Lower lobe of right lung (tissue), 2 donors: ENCODE measurements at regions not wholly inside any gene's neighbourhood (a gene's known extent, or its start where the extent isn't known, plus 50 kb on each side); places are given as distances from the start of the nearest gene placed in this dataset.

Source experiments
- ATAC-seq, 2 donors: fragments of 200-7000 bp; cut with Tn5 transposase; one replicate each; pipeline ENCODE4 v1.9.1; 2020 to 2022; ENCODE audit warnings: mild to moderate bottlenecking in 2 of 2, moderate library complexity in 2 of 2
- DNase-seq: peaks from one replicate; pipeline ENCODE4 v3.0.0-alpha.2; 2020
- H3K27ac ChIP-seq: fragments of 200-600 bp; one replicate; pipeline ENCODE4 v1.8.0; 2022
- H3K27me3 ChIP-seq: fragments of 200-600 bp; one replicate; pipeline ENCODE4 v1.8.0; 2022; ENCODE audit warnings: low read depth
- H3K36me3 ChIP-seq: fragments of 200-600 bp; one replicate; pipeline ENCODE4 v1.8.0; 2022; ENCODE audit warnings: mild to moderate bottlenecking
- H3K4me1 ChIP-seq: fragments of 200-600 bp; one replicate; pipeline ENCODE4 v1.8.0; 2022
- H3K4me3 ChIP-seq: fragments of 200-600 bp; one replicate; pipeline ENCODE4 v1.8.0; 2022; ENCODE audit warnings: mild to moderate bottlenecking
- H3K9me3 ChIP-seq: fragments of 200-600 bp; one replicate; pipeline ENCODE4 v1.8.0; 2022
- CTCF ChIP-seq: fragments of 200-600 bp; IDR thresholded peaks from one replicate; pipeline ENCODE4 v1.8.0; 2022; ENCODE audit warnings: antibody characterized with exemption, mild to moderate bottlenecking
- intact Hi-C: fragments of 100-400 bp; cut with DNase I; formaldehyde crosslinking; loops from one replicate; pipeline ENCODE4 v1.11.0; 2022
- donor health status: DM: no; HTN: yes; CAD: no; lungs with severe emphysema.

GRCh38 chr13:81848291-81848690 lies 1507.4 kb upstream of the SPRY2 start:
- Histone ChIP-seq H3K36me3 (no peaks in the 10 kb centered on the region), H3K27me3 (no peaks in the 10 kb centered on the region), H3K27ac (no peak overlapping the region), H3K4me3 (no peak overlapping the region), H3K4me1 (no peaks in the 10 kb centered on the region), H3K9me3 (no peaks in the 10 kb centered on the region)
- no peak for ATAC-seq
- DNase-seq = no peak
- intact Hi-C loops = no loop called here
- no peak for TF ChIP-seq CTCF

DNA sequence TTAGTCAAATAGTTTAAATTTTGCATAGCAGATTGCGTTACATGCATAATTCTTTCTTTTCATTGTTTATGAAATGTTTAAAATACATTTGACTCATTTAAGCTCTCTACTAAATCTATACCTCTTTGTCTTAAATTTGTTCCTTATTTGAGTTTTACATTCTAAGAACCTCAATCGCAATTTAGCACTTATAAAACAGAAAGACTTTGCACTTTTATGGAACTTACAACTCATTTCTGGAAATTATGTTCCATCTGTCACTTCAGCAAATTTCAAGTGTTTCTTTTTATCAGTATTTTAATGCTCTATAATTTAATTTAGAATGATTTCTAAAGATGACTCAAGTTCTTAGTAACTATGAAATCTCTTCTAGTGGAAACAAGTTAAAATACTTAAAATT lies 1505.8 kb upstream of the SPRY2 start:
- no peak for TF ChIP-seq CTCF
- H3K36me3 ChIP-seq = no peaks in the 10 kb centered on the region
- no peaks in the 10 kb centered on the region for H3K9me3 ChIP-seq
- no peaks in the 10 kb centered on the region for H3K4me1 ChIP-seq
- no peak overlapping the region for H3K4me3 ChIP-seq
- DNase-seq (no peak), ATAC-seq (no peak)
- intact Hi-C loops = no loop called here
- no peaks in the 10 kb centered on the region for H3K27me3 ChIP-seq
- no peak overlapping the region for H3K27ac ChIP-seq

- no peak for DNase-seq
- intact Hi-C loops = no loop called here
- Histone ChIP-seq H3K36me3 (no peaks in the 10 kb centered on the region), H3K27me3 (no peaks in the 10 kb centered on the region), H3K9me3 (no peaks in the 10 kb centered on the region), H3K4me3 (no peak overlapping the region), H3K4me1 (no peaks in the 10 kb centered on the region), H3K27ac (no peak overlapping the region)
- TF ChIP-seq CTCF = no peak
- no peak for ATAC-seq
Measured at GRCh38 chr13:81821259-81821658, 1480.3 kb upstream of the SPRY2 start.

- no peak overlapping the region for H3K4me3 ChIP-seq
- intact Hi-C loops = no loop called here
- no peak overlapping the region for H3K27ac ChIP-seq
- no peaks in the 10 kb centered on the region for H3K27me3 ChIP-seq
- no peaks in the 10 kb centered on the region for H3K4me1 ChIP-seq
- peak; percentile 66 to 86 for ATAC-seq
- no peaks in the 10 kb centered on the region for H3K36me3 ChIP-seq
- H3K9me3 ChIP-seq = no peaks in the 10 kb centered on the region
- DNase-seq = no peak
- no peak for TF ChIP-seq CTCF
Measured at GRCh38 chr13:81800433-81800832, 1459.5 kb upstream of the SPRY2 start.

GRCh38 chr13:81795710-81796109 lies 1454.8 kb upstream of the SPRY2 start:
- no peak for DNase-seq
- intact Hi-C loops = no loop called here
- Histone ChIP-seq H3K27ac (no peak overlapping the region), H3K4me3 (no peak overlapping the region), H3K27me3 (no peaks in the 10 kb centered on the region), H3K9me3 (no peaks in the 10 kb centered on the region), H3K4me1 (no peaks in the 10 kb centered on the region), H3K36me3 (no peaks in the 10 kb centered on the region)
- ATAC-seq = no peak
- no peak for TF ChIP-seq CTCF

GRCh38 chr13:81791641-81792040 lies 1450.7 kb upstream of the SPRY2 start:
- Histone ChIP-seq H3K9me3 (no peaks in the 10 kb centered on the region), H3K36me3 (no peaks in the 10 kb centered on the region), H3K27me3 (no peaks in the 10 kb centered on the region), H3K4me1 (no peaks in the 10 kb centered on the region), H3K4me3 (no peak overlapping the region), H3K27ac (no peak overlapping the region)
- DNase-seq = no peak
- no peak for TF ChIP-seq CTCF
- ATAC-seq = no peak
- intact Hi-C loops = no loop called here
